Neural progenitor cell (in vitro differentiated cells): ENCODE measurements at regions not wholly inside any gene's neighbourhood (a gene's known extent, or its start where the extent isn't known, plus 50 kb on each side); places are given as distances from the start of the nearest gene placed in this dataset.

Experiments
- EZH2 ChIP-seq: fragments of 200-600 bp; sonication (generic); IDR thresholded peaks from 2 replicates; pipeline ENCODE4 v1.6.1; 2017; ENCODE audit warnings: antibody characterized with exemption, mild to moderate bottlenecking, moderate library complexity
- EZH2phosphoT487 ChIP-seq: fragments of 200-600 bp; sonication (generic); IDR thresholded peaks from 2 replicates; pipeline ENCODE4 v1.6.1; 2017; ENCODE audit warnings: antibody characterized with exemption
- TF ChIP-seq, protein P1 (sequence below): fragments of 200-600 bp; sonication (generic); IDR thresholded peaks from 2 replicates; pipeline ENCODE4 v1.5.1; 2017; ENCODE audit warnings: antibody characterized with exemption, mild to moderate bottlenecking

GRCh38 chr11:41920374-41920773 lies 460.9 kb upstream of the LRRC4C start:
- TF ChIP-seq, protein P1, sequence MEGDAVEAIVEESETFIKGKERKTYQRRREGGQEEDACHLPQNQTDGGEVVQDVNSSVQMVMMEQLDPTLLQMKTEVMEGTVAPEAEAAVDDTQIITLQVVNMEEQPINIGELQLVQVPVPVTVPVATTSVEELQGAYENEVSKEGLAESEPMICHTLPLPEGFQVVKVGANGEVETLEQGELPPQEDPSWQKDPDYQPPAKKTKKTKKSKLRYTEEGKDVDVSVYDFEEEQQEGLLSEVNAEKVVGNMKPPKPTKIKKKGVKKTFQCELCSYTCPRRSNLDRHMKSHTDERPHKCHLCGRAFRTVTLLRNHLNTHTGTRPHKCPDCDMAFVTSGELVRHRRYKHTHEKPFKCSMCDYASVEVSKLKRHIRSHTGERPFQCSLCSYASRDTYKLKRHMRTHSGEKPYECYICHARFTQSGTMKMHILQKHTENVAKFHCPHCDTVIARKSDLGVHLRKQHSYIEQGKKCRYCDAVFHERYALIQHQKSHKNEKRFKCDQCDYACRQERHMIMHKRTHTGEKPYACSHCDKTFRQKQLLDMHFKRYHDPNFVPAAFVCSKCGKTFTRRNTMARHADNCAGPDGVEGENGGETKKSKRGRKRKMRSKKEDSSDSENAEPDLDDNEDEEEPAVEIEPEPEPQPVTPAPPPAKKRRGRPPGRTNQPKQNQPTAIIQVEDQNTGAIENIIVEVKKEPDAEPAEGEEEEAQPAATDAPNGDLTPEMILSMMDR, result no peak
- TF ChIP-seq EZH2phosphoT487 (no peak), EZH2 (no peak)
